Ecto neural progenitor cell (in vitro differentiated cells): ENCODE measurements at regions not wholly inside any gene's neighbourhood (a gene's known extent, or its start where the extent isn't known, plus 50 kb on each side); places are given as distances from the start of the nearest gene placed in this dataset.

Experiments
- DNase-seq: peaks from one replicate; pipeline ENCODE4 v3.0.0-alpha.2; 2018; ENCODE audit warnings: low spot score

DNA sequence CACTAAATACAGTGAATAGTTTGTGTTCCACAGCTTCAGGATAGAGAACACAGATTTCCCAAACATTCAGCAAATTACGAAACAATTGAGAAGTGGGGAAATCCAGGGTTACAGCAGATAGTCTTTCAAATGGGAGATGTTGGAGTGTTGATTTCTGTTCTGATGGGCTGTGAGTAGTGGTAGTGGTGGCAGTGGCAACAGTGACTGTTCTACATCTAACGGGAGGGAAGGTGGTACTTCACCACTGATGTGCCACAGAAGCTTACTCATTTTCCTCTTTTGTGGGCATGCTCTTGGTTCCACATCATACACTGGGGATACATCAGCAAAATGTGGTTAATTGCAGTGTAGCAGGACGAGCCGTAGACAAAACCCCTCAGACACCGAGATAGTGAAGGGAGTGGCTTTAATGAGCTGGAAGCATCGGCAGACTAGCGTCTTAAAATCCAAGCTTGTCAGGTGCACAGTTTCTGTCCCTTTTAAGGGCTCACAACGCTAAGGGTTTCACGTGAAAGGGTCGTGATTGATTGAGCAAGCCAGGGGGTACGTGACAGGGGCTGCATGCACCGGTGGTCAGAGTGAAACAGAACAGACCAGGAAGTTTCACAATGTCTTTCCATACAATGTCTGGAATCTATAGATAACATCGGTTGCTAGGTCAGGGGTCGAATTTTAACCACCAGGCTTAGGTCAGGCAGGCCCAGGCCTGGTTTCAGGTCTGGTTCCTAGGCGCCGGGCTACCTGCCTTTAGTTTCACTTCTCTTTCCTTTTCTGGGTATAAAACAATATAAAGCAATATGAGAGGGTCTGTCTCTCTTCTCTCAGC, 330.6 kb upstream of the FBXO33 start:
- no peak for DNase-seq

DNA sequence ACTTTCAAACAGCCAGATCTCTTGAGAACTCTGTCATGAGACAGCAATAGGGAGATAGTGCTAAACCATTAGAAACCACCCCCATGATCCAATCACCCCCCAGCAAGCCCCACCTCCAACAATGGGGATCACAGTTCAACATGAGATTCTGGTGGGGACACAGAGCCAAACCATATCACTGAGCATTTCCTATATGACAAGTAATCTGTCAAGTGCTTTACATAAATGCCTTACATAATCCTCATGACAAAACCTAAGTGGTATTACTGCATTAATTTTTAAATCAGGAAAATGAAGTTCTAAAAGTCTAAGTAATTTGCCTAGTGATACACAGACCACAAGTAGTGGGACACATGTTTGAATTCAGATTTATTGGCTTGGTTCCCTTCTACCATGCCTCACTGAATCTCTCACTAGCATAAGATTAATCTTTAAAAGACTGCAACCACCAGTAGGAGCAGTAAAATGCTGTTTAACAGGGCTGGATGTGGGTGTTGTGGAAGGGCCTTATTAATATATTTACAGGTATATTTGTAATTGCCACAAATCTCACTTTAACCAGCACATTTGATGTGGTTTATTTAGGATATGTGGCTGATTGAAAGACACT, 323.1 kb upstream of the FBXO33 start:
- no peak for DNase-seq

- DNase-seq, result no peak
Measured at GRCh38 chr14:39740454-39740853, 308.2 kb upstream of the FBXO33 start.

DNA sequence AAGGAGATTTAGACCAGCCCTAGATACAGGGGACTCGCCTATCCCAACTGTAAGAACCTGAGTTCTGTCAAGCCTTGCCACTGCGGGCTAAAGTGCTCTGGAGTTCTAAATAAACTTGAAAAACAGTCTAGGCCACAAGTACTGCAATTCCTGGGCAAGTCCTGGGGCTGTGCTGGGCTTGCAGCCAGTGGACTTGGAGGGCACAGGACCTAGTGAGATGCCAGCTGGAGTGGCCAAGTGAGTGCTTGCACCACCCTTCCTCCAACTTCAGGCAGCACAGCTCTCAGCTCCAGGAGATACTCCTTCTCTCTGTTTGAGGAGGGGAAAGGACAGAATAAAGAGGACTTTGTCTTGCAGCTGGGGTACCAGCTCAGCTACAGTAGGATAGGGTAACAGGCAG, 307.6 kb upstream of the FBXO33 start:
- no peak for DNase-seq

- DNase-seq, result no peak
Measured at GRCh38 chr14:39734306-39734705, 302.1 kb upstream of the FBXO33 start.

DNA sequence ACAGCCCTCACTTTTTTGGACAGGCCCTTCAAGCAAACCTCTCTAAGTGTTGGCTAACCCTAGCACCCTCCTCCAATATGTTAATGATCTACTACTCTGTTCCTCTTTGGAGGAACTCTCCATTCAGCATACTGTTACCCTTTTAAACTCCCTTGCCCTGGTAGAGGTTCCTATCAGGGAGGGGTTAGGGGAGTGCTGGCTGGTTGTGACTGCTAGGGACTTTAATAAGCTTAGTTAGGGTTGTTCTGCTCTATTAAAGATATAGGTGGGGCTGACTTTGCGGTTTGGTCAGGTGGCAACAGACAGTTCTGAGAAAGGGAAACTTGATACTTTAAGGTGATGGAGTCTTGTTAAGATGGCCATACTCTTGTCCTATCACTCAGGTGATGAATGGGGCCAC, 301.5 kb upstream of the FBXO33 start:
- DNase-seq, result no peak

GRCh38 chr14:39731912-39732311, 299.7 kb upstream of the FBXO33 start:
- DNase-seq, result no peak

GRCh38 chr14:39726563-39726962, 294.3 kb upstream of the FBXO33 start:
- no peak for DNase-seq

GRCh38 chr14:39722547-39723273, 290.5 kb upstream of the FBXO33 start:
- no peak for DNase-seq

GRCh38 chr14:39716987-39717570, 284.8 kb upstream of the FBXO33 start:
- no peak for DNase-seq

DNA sequence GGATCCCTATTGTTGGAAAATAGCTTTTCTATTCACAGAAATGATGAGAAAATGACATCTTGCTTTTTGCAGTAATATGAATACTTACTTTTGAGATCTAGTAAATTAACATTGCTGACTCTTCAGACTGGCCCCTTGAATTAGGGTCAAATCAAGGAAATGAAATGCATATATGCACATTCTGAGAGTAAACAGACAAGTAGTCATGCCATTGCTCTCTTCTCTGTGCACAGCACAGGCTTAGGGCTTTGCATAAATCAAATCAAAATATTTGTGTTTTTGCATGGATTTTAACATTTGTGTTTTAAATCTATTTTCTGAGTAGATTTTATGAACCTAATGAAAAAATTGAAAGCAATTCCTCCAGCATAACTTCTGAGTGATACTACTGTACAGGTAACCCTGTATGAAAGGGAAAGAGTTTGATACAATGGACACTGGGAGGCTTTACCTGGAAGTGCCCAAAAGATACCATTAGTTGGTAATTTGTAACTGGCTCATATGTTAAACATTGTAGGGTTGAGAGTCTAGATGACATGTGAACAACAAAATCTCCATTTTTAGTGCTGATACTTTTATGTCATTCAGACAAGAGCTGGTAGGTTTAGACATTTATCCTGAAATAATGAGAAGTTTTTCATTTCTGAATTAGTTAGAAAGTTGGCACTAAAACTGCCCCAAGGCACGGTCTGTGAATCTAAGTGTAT, 280.2 kb upstream of the FBXO33 start:
- no peak for DNase-seq

DNA sequence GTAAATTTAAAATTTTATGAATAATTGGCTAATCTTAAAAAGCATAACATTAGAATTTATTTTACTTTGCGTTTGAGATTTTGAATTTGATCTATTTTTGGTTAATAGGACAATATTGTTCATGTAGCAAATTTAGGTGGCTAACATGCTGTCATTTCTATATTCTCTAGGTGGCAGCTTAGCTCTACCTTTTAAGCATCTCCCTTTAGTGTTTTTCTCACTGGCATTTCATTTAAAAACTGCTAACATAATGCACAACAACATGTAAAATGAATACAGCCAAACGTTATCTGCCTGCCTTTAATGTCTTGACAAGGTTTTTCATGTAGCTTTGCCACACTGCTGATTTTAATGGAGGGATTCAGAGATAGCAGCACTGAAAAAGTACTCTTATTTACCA, 272.4 kb upstream of the FBXO33 start:
- DNase-seq, result no peak

GRCh38 chr14:39694341-39694740, 262.1 kb upstream of the FBXO33 start:
- no peak for DNase-seq

DNA sequence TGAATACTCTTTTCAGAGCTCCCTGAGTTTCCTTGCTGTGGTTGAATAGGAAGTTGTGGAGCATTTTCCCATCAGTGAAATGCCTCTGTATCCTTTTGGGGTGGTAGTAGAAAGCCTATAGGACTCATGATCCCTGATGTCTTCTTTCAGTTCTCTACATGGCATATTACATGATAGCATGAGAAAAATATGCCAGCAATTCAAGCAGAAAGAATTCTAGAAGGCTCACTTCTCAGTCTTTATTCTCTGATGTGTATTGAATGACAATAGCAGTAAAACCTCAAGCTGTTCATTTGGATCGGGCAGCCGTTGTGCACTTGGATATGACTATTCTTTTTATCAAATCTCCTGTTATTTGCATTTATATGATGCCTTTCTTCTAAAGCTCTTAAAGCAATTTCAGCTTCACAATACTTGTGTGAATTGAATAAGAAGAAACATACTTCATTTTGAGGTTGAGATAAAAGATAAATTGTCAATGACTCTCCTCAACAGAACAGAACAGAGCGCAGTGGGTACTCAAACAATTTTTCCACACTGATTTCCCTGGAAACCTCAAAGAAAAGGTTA, 251.5 kb upstream of the FBXO33 start:
- no peak for DNase-seq

GRCh38 chr14:39682582-39682981, 250.3 kb upstream of the FBXO33 start:
- DNase-seq, result no peak

DNA sequence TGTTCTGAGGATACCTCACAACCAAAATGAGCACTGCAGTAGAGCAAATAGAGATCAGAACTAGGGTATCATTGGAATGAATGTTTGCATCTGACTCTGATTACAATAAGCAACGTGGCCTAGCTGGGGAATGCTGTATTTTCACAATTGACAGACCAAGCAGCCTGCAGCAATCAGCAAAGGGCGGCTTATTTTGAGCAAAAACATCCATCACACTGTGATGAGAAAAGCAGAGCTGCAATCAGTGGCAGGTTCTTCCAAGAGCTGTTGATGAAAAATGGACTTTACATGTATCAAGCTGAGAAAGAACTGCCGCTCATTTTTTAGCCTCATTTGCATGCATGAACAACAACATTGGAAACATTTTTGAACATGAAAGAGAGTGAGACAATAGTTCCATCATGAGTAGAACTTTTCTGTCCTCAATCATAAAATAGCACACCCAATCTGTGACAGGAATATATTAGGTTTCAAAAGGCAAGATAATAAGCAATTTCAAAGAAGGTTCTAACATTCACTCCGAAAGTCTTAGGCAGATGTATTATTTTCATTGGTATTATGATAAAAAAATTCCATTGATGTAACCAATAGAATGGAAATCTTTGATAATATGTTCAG, 249.7 kb upstream of the FBXO33 start:
- no peak for DNase-seq

- no peak for DNase-seq
Measured at GRCh38 chr14:39680777-39681176, 248.5 kb upstream of the FBXO33 start.

DNA sequence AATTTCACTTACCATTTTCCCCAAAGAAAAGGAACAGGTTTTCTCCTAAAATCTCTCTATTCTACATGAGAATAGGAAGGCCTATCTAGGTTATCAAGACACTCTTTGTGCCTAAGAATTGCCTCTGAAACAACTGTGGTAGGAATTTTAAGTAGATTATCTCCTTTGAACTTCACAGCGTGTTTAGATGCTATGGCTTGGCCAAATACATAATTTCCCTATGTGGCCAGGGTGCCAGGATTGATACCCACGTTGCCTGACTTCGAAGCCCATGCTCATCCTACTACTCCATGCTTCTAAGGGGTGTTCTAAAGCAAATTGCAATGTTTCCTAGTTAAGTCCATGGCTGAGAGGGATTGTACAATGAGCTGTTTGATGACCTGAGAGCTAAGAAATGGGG, 241.5 kb upstream of the FBXO33 start:
- DNase-seq, result no peak

GRCh38 chr14:39673270-39673711, 241.1 kb upstream of the FBXO33 start:
- no peak for DNase-seq

DNA sequence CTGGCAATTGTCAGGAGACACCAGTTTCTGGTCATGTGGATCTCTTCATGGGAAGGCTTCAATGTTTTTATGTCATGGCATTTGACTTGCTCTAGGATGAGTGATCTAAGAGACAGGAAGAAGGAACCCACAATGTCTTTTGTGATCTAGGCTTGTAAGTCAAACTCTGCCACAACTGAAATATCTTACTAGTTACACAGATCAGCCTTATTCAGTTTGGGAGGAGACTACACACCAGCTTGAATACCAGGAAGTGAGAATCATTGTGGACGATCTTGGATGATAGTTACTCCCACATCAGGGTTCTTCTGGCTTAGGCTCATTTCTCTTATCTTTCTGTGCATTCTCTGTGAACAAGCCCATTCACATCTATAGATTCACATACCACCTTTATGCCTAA, 236.2 kb upstream of the FBXO33 start:
- DNase-seq, result no peak

DNA sequence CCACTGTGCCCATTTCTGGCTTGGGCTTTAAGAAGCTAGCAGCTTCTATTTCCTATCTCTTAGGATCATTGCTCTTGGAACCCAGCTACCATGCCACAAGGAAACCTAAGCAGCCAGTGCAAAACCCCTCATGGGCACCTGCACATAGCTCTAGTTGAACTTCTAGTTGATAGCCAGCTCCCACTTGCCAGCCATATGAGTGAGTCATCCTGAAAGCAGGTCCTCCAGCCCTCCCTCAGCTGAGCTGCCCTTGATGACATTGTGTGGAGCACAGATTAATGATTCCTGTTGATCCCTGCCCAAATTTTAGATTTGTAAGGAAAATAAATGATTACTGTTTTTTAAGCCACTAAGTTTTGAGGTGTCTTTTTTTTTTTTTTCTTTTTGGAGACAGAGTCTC, 234.2 kb upstream of the FBXO33 start:
- DNase-seq, result no peak
